ENCODE measurements at regions not wholly inside any gene's neighbourhood (a gene's known extent, or its start where the extent isn't known, plus 50 kb on each side); places are given as distances from the start of the nearest gene placed in this dataset.
A peak's percentile ranks its signal among the peaks of the same experiment; 100 is the strongest.
"Not testable (repeated sequence)": the region's sequence is repeated elsewhere in the genome, so short reads cannot be mapped to it uniquely, and the experiment has no call there.

- TF ChIP-seq CTCF (conservative IDR thresholded peaks at IDR 0.05), result peak; percentile 73
- Histone ChIP-seq H4K91ac (ENCODE audit: insufficient read length, low read depth, low read length) (no peak overlapping the region), H3K18ac (ENCODE audit: insufficient read length, low read depth, low read length) (no peak overlapping the region), H2AFZ (ENCODE audit: low read length) (no peak overlapping the region), H3K9me3 (ENCODE audit: control insufficient read depth, low read depth, low read length) (peaks cover 55% of the 10 kb centered on the region), H2BK20ac (ENCODE audit: low read depth, low read length, poor library complexity, severe bottlenecking) (no peak overlapping the region), H2AK5ac (ENCODE audit: insufficient read length, low read length) (no peak overlapping the region), H3K23ac (ENCODE audit: insufficient read length, low read depth, low read length) (no peak overlapping the region), H3K14ac (ENCODE audit: insufficient read depth, low read length) (no peak overlapping the region), H3K79me1 (ENCODE audit: insufficient read depth, low read depth, low read length, poor library complexity, severe bottlenecking) (no peaks in the 10 kb centered on the region), H2BK15ac (ENCODE audit: low read depth, low read length) (no peak overlapping the region), H3K27me3 (ENCODE audit: insufficient read depth, low read length) (no peaks in the 10 kb centered on the region), H3K27ac (ENCODE audit: insufficient read length, low read depth, low read length) (no peak overlapping the region), H3K4me2 (ENCODE audit: insufficient read depth, insufficient read length, low read length) (no peak overlapping the region), H2BK12ac (ENCODE audit: insufficient read length, low read depth, low read length) (no peak overlapping the region), H3K56ac (ENCODE audit: insufficient read length, low read depth, low read length) (no peak overlapping the region), H3K4me1 (ENCODE audit: insufficient read depth, low read length) (no peaks in the 10 kb centered on the region), H4K8ac (replicated peaks; ENCODE audit: insufficient read length, low read depth, low read length) (no peak overlapping the region), H3K23me2 (ENCODE audit: insufficient read length, low read depth, low read length, poor library complexity, severe bottlenecking) (no peaks in the 10 kb centered on the region), H2BK5ac (ENCODE audit: insufficient read length, low read length) (no peak overlapping the region), H3K4ac (ENCODE audit: low read depth, low read length) (no peak overlapping the region), H4K20me1 (ENCODE audit: control insufficient read depth, insufficient read depth, insufficient read length) (no peaks in the 10 kb centered on the region), H4K5ac (ENCODE audit: insufficient read length, low read depth, low read length) (no peak overlapping the region), H3K79me2 (ENCODE audit: insufficient read depth, low read length) (no peaks in the 10 kb centered on the region), H3K9ac (ENCODE audit: extremely low read depth, insufficient read length, low read length) (no peak overlapping the region), H3T11ph (ENCODE audit: low read length) (no peak overlapping the region), H2BK120ac (ENCODE audit: low read depth, low read length, poor library complexity, severe bottlenecking) (no peak overlapping the region)
- Mint-ChIP-seq H3K4me3 (no peak overlapping the region), H3K27ac (no peak overlapping the region), H3K36me3 (ENCODE audit: insufficient read depth in 1 of 3, low read depth in 3 of 3) (peaks cover 8 to 20% (median 16%) of the 10 kb centered on the region in 3 experiments), H3K4me1 (no peaks in the 10 kb centered on the region), H3K27me3 (ENCODE audit: low read depth) (peaks cover 5% of the 10 kb centered on the region), H3K9me3 (peaks cover 66 to 68% of the 10 kb centered on the region in 2 experiments)
- DNase-seq, result no peak
- WGBS (ENCODE audit: extremely low coverage, insufficient read length, low lambda C conversion rate), result no CpG with 5 or more reads among the region's 4 CpGs
Measured at GRCh38 chr2:31688282-31688681, 107.5 kb upstream of the SRD5A2 start.

GRCh38 chr2:31683506-31683905 lies 102.8 kb upstream of the SRD5A2 start:
- H3K18ac ChIP-seq (ENCODE audit: insufficient read length, low read depth, low read length); H3T11ph ChIP-seq (ENCODE audit: low read length); H4K20me1 ChIP-seq (ENCODE audit: control insufficient read depth, insufficient read depth, insufficient read length); H3K4ac ChIP-seq (ENCODE audit: low read depth, low read length); H4K8ac ChIP-seq (replicated peaks; ENCODE audit: insufficient read length, low read depth, low read length); H3K36me3 Mint-ChIP-seq (ENCODE audit: insufficient read depth in 1 of 3, low read depth in 3 of 3); H3K23me2 ChIP-seq (ENCODE audit: insufficient read length, low read depth, low read length, poor library complexity, severe bottlenecking); H3K79me1 ChIP-seq (ENCODE audit: insufficient read depth, low read depth, low read length, poor library complexity, severe bottlenecking); H3K9ac ChIP-seq (ENCODE audit: extremely low read depth, insufficient read length, low read length); H2BK5ac ChIP-seq (ENCODE audit: insufficient read length, low read length); H3K4me1 Mint-ChIP-seq; H3K4me1 ChIP-seq (ENCODE audit: insufficient read depth, low read length); H3K27ac Mint-ChIP-seq; H2BK20ac ChIP-seq (ENCODE audit: low read depth, low read length, poor library complexity, severe bottlenecking); H2BK120ac ChIP-seq (ENCODE audit: low read depth, low read length, poor library complexity, severe bottlenecking); H3K27me3 ChIP-seq (ENCODE audit: insufficient read depth, low read length); H4K91ac ChIP-seq (ENCODE audit: insufficient read length, low read depth, low read length); H3K27me3 Mint-ChIP-seq (ENCODE audit: low read depth); H2AK5ac ChIP-seq (ENCODE audit: insufficient read length, low read length); H3K4me3 Mint-ChIP-seq; H3K56ac ChIP-seq (ENCODE audit: insufficient read length, low read depth, low read length); H2BK15ac ChIP-seq (ENCODE audit: low read depth, low read length); H3K79me2 ChIP-seq (ENCODE audit: insufficient read depth, low read length); DNase-seq; H2BK12ac ChIP-seq (ENCODE audit: insufficient read length, low read depth, low read length); H3K14ac ChIP-seq (ENCODE audit: insufficient read depth, low read length); H3K27ac ChIP-seq (ENCODE audit: insufficient read length, low read depth, low read length); H4K5ac ChIP-seq (ENCODE audit: insufficient read length, low read depth, low read length); H3K4me2 ChIP-seq (ENCODE audit: insufficient read depth, insufficient read length, low read length); H3K23ac ChIP-seq (ENCODE audit: insufficient read length, low read depth, low read length); H2AFZ ChIP-seq (ENCODE audit: low read length): not testable (repeated sequence)
- no CpG with 5 or more reads among the region's 4 CpGs for WGBS (ENCODE audit: extremely low coverage, insufficient read length, low lambda C conversion rate)
- peaks cover 22% of the 10 kb centered on the region for H3K9me3 ChIP-seq (ENCODE audit: control insufficient read depth, low read depth, low read length)
- peaks cover 62 to 63% of the 10 kb centered on the region in 2 experiments for H3K9me3 Mint-ChIP-seq

Measured in H9 (cell line).